SU-DHL-6 (cell line): ENCODE measurements at regions not wholly inside any gene's neighbourhood (a gene's known extent, or its start where the extent isn't known, plus 50 kb on each side); places are given as distances from the start of the nearest gene placed in this dataset.

Experiments
- H2AFZ ChIP-seq: fragments of 200-600 bp; sonication (generic); 2 replicates; pipeline ENCODE4 v1.6.1; 2014; ENCODE audit warnings: low read depth, mild to moderate bottlenecking, moderate library complexity, mixed read lengths, antibody characterized with exemption, low read length; ENCODE audit not compliant: severe bottlenecking
- H3F3A ChIP-seq: fragments of 200-600 bp; shearing (Covaris generic); 2 replicates; pipeline ENCODE4 v1.6.0; 2016; ENCODE audit warnings: antibody characterized with exemption, mild to moderate bottlenecking; ENCODE audit not compliant: insufficient read depth
- H3K27ac ChIP-seq: fragments of 200-600 bp; sonication (generic); 2 replicates; pipeline ENCODE4 v1.5.1; 2016; ENCODE audit warnings: low read depth, mild to moderate bottlenecking, low read length, moderate library complexity, mixed read lengths
- H3K27me3 ChIP-seq: fragments of 200-600 bp; sonication (generic), shearing (Covaris generic); 2 replicates; pipeline ENCODE4 v1.6.0; 2014; ENCODE audit warnings: mild to moderate bottlenecking, low read length
- H3K36me3 ChIP-seq: fragments of 200-600 bp; sonication (generic); 2 replicates; pipeline ENCODE4 v1.6.1; 2014; ENCODE audit warnings: mild to moderate bottlenecking, low read length, mixed read lengths
- H3K4me2 ChIP-seq: fragments of 300-600, 200-600 bp; shearing (Covaris generic), sonication (generic); 2 replicates; pipeline ENCODE4 v1.6.0; 2014; ENCODE audit warnings: low read length, low read depth, mild to moderate bottlenecking; ENCODE audit not compliant: poor library complexity, severe bottlenecking
- H3K4me3 ChIP-seq: fragments of 200-600 bp; sonication (generic); 2 replicates; pipeline ENCODE4 v1.5.1; 2014; ENCODE audit warnings: antibody characterized with exemption, low read length, mild to moderate bottlenecking, mixed read lengths; ENCODE audit not compliant: insufficient read depth, poor library complexity, severe bottlenecking
- H3K79me2 ChIP-seq: fragments of 200-600 bp; sonication (generic); 2 replicates; pipeline ENCODE4 v1.6.1; 2014; ENCODE audit warnings: mild to moderate bottlenecking, low read length, moderate library complexity; ENCODE audit not compliant: insufficient read depth
- H3K9ac ChIP-seq: fragments of 200-600 bp; sonication (generic); 2 replicates; pipeline ENCODE4 v1.7.0; 2014; ENCODE audit warnings: mild to moderate bottlenecking, low read length
- H3K9me2 ChIP-seq: fragments of 200-600 bp; sonication (generic); replicated peaks from 2 replicates; pipeline ENCODE4 v1.6.1; 2014; ENCODE audit warnings: low read length; ENCODE audit not compliant: insufficient read depth
- H3K9me3 ChIP-seq: fragments of 200-600 bp; sonication (generic); 2 replicates; pipeline ENCODE4 v1.6.1; 2014; ENCODE audit warnings: low read length, mixed read lengths; ENCODE audit not compliant: insufficient read depth
- H4K20me1 ChIP-seq: fragments of 200-600 bp; sonication (generic); 2 replicates; pipeline ENCODE4 v1.6.1; 2014; ENCODE audit warnings: low read depth, mild to moderate bottlenecking, antibody characterized with exemption, low read length, moderate library complexity, mixed read lengths
- CTCF ChIP-seq: fragments of 200-600 bp; sonication (generic); IDR thresholded peaks from one replicate; pipeline ENCODE4 v1.5.1; 2017; ENCODE audit warnings: antibody characterized with exemption, mild to moderate bottlenecking, low read length, moderate library complexity; ENCODE audit not compliant: insufficient read depth, poor library complexity, severe bottlenecking
- EZH2phosphoT487 ChIP-seq: fragments of 200-600 bp; sonication (generic), shearing (Covaris generic); conservative IDR thresholded peaks from 2 replicates; pipeline ENCODE4 v1.6.1; 2018; ENCODE audit warnings: mild to moderate bottlenecking, antibody characterized with exemption, low read length, moderate library complexity, mixed read lengths

GRCh38 chr3:69688400-69688799 lies 50.9 kb upstream of the MITF start:
- TF ChIP-seq CTCF (no peak), EZH2phosphoT487 (no peak)
- H3K27ac ChIP-seq: no peak overlapping the region
- no peak overlapping the region for H3K4me3 ChIP-seq
- H3K9me3 ChIP-seq: no peaks in the 10 kb centered on the region
- no peak overlapping the region for H3K9ac ChIP-seq
- H4K20me1 ChIP-seq: no peaks in the 10 kb centered on the region
- no peaks in the 10 kb centered on the region for H3K27me3 ChIP-seq
- H3K36me3 ChIP-seq: no peaks in the 10 kb centered on the region
- H3K79me2 ChIP-seq: no peaks in the 10 kb centered on the region
- H3F3A ChIP-seq: no peaks in the 10 kb centered on the region
- no peak overlapping the region for H2AFZ ChIP-seq
- H3K4me2 ChIP-seq: no peak overlapping the region
- H3K9me2 ChIP-seq: no peaks in the 10 kb centered on the region

- no peaks in the 10 kb centered on the region for H3K9me3 ChIP-seq
Observed at GRCh38 chr3:69687641-69688040, 51.6 kb upstream of the MITF start.

GRCh38 chr3:69686056-69686455 lies 53.2 kb upstream of the MITF start:
- Histone ChIP-seq H3F3A (no peaks in the 10 kb centered on the region), H3K27ac (no peak overlapping the region), H3K4me3 (no peak overlapping the region), H3K36me3 (no peaks in the 10 kb centered on the region), H3K4me2 (no peak overlapping the region), H3K27me3 (no peaks in the 10 kb centered on the region), H3K79me2 (no peaks in the 10 kb centered on the region), H3K9ac (no peak overlapping the region), H3K9me2 (no peaks in the 10 kb centered on the region), H3K9me3 (no peaks in the 10 kb centered on the region), H4K20me1 (no peaks in the 10 kb centered on the region), H2AFZ (no peak overlapping the region)
- TF ChIP-seq EZH2phosphoT487: no peak
- TF ChIP-seq CTCF: no peak

More at GRCh38 chr3:69687641-69688040, 51.6 kb upstream of the MITF start:
- Histone ChIP-seq H3K4me2 (no peak overlapping the region), H3K27ac (no peak overlapping the region), H3K4me3 (no peak overlapping the region), H3K36me3 (no peaks in the 10 kb centered on the region), H3F3A (no peaks in the 10 kb centered on the region), H3K27me3 (no peaks in the 10 kb centered on the region), H3K9ac (no peak overlapping the region), H2AFZ (no peak overlapping the region), H3K9me2 (no peaks in the 10 kb centered on the region), H3K79me2 (no peaks in the 10 kb centered on the region), H4K20me1 (no peaks in the 10 kb centered on the region)
- TF ChIP-seq EZH2phosphoT487 (no peak), CTCF (no peak)
